Esophagus squamous epithelium (tissue), 5 donors: ENCODE measurements at regions not wholly inside any gene's neighbourhood (a gene's known extent, or its start where the extent isn't known, plus 50 kb on each side); places are given as distances from the start of the nearest gene placed in this dataset.

Source experiments
- DNase-seq: peaks from one replicate; lab custom pipeline; 2025; lab: John Stamatoyannopoulos, UW
- H3K27ac ChIP-seq, 4 donors: fragments of 200-600 bp; sonication (generic); one replicate each; pipeline ENCODE4 v1.5.1; 2016 to 2019; ENCODE audit warnings: mild to moderate bottlenecking in 1 of 4
- H3K27me3 ChIP-seq, 4 donors: fragments of 200-600 bp; sonication (generic); 1 replicate in 3 of 4; 2 replicates in 1 of 4; pipeline versions ENCODE4 v1.5.1 to v1.6.0; 2017 to 2021; ENCODE audit warnings: antibody characterized with exemption in 1 of 4
- H3K36me3 ChIP-seq, 3 donors: fragments of 200-600 bp; sonication (generic); one replicate each; pipeline ENCODE4 v1.5.1; 2016 to 2019
- H3K4me1 ChIP-seq, 3 donors: fragments of 200-600 bp; sonication (generic); one replicate each; pipeline ENCODE4 v1.5.1; 2017 to 2019
- H3K4me3 ChIP-seq, 4 donors: fragments of 200-600 bp; sonication (generic); 1 replicate in 3 of 4; 2 replicates in 1 of 4; pipeline ENCODE4 v1.5.1; 2016 to 2019; ENCODE audit warnings: mild to moderate bottlenecking in 2 of 4, moderate library complexity in 1 of 4
- H3K9me3 ChIP-seq, 3 donors: fragments of 200-600 bp; sonication (generic); one replicate each; pipeline ENCODE4 v1.5.1; 2016 to 2019
- CTCF ChIP-seq, 6 experiments: fragments of 450-650 bp in 4 of 6; fragments of 200-600 bp in 2 of 6; sonication (generic) in 2 of 6; IDR thresholded peaks; one replicate each; pipeline ENCODE4 v1.5.1; 2016 to 2019; ENCODE audit warnings: antibody characterized with exemption in 6 of 6, mild to moderate bottlenecking in 4 of 6, moderate library complexity in 4 of 6
- POLR2A ChIP-seq, 4 donors: fragments of 450-650 bp; IDR thresholded peaks; one replicate each; pipeline ENCODE4 v1.6.1; 2017; ENCODE audit warnings: antibody characterized with exemption in 4 of 4, mild to moderate bottlenecking in 4 of 4, moderate library complexity in 3 of 4
- WGBS, 2 donors: methylation state at CpG; one replicate each; pipeline ENCODE4 v1.1.5; 2018; 5-methylcytosine and 5-hydroxymethylcytosine counted together
- intact Hi-C: fragments of 100-400 bp; cut with DNase I; formaldehyde crosslinking; loops from one replicate; pipeline ENCODE4 v1.15.0; 2022
- donor health status: DM: yes; HTN: yes; CAD: no.

GRCh38 chr4:35652197-35652596, 592.1 kb downstream of the ARAP2 start:
- no peak for DNase-seq
- no peaks in the 10 kb centered on the region for H3K4me1 ChIP-seq
- WGBS, 2 donors: 49 to 53% methylated on average over 4 of the region's 4 CpGs
- no peak overlapping the region for H3K27ac ChIP-seq
- no peak for TF ChIP-seq CTCF (IDR thresholded peaks at IDR 0.05)
- no peak for TF ChIP-seq POLR2A (IDR thresholded peaks at IDR 0.05)
- intact Hi-C loops: no loop called here
- H3K36me3 ChIP-seq: no peaks in the 10 kb centered on the region
- H3K27me3 ChIP-seq: no peaks in the 10 kb centered on the region
- no peaks in the 10 kb centered on the region for H3K9me3 ChIP-seq
- no peak overlapping the region for H3K4me3 ChIP-seq

GRCh38 chr4:35653451-35653850, 590.9 kb downstream of the ARAP2 start:
- H3K9me3 ChIP-seq: no peaks in the 10 kb centered on the region
- H3K27me3 ChIP-seq: no peaks in the 10 kb centered on the region
- no peaks in the 10 kb centered on the region for H3K36me3 ChIP-seq
- intact Hi-C loops: no loop called here
- H3K27ac ChIP-seq: no peak overlapping the region
- no peak for DNase-seq
- H3K4me3 ChIP-seq: no peak overlapping the region
- H3K4me1 ChIP-seq: no peaks in the 10 kb centered on the region
- no peak for TF ChIP-seq POLR2A (IDR thresholded peaks at IDR 0.05)
- no peak for TF ChIP-seq CTCF (IDR thresholded peaks at IDR 0.05)

DNA sequence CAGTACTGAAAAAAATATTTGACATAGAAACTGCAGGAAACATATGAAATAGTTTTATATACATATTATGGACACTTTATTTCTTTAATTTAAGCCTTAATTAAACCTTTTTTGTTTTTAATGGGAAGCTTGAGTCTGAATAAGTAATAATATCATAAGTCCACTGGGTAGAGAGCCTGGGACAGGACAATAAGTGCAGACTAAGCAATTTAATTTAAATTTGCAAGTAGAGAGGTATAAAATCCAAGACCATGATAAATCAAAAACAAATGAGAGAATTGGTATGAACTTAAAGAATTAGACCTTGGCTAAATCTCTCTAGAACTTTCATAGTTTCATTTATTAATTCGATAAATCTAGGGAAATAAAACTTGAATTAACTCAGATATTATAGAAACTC, 571.2 kb downstream of the ARAP2 start:
- no peak for DNase-seq
- no peak for TF ChIP-seq POLR2A (IDR thresholded peaks at IDR 0.05)
- no peak for TF ChIP-seq CTCF (IDR thresholded peaks at IDR 0.05)
- no peak overlapping the region for H3K27ac ChIP-seq
- H3K4me3 ChIP-seq: no peak overlapping the region
- no peaks in the 10 kb centered on the region for H3K4me1 ChIP-seq
- WGBS, 2 donors: 52 to 67% methylated on average over 1 of the region's 1 CpG
- H3K36me3 ChIP-seq: no peaks in the 10 kb centered on the region
- intact Hi-C loops: no loop called here
- no peaks in the 10 kb centered on the region for H3K9me3 ChIP-seq
- no peaks in the 10 kb centered on the region for H3K27me3 ChIP-seq

GRCh38 chr4:35684755-35685154, 559.6 kb downstream of the ARAP2 start:
- WGBS, 2 donors: 68 to 88% methylated on average over 1 of the region's 1 CpG
- Histone ChIP-seq H3K27me3 (no peaks in the 10 kb centered on the region), H3K9me3 (peaks cover 0 to 12% (median 0%) of the 10 kb centered on the region in 3 donors), H3K4me3 (no peak overlapping the region), H3K36me3 (no peaks in the 10 kb centered on the region), H3K27ac (no peak overlapping the region), H3K4me1 (no peaks in the 10 kb centered on the region)
- DNase-seq: no peak
- intact Hi-C loops: no loop called here
- no peak for TF ChIP-seq POLR2A (IDR thresholded peaks at IDR 0.05)
- no peak for TF ChIP-seq CTCF (IDR thresholded peaks at IDR 0.05)

GRCh38 chr4:35689870-35690269, 554.4 kb downstream of the ARAP2 start:
- 40 to 47% methylated on average over 1 of the region's 1 CpG for WGBS, 2 donors
- no peak overlapping the region for H3K4me3 ChIP-seq
- no peaks in the 10 kb centered on the region for H3K9me3 ChIP-seq
- TF ChIP-seq CTCF (IDR thresholded peaks at IDR 0.05) (no peak), POLR2A (IDR thresholded peaks at IDR 0.05) (no peak)
- no peak overlapping the region for H3K27ac ChIP-seq
- no peaks in the 10 kb centered on the region for H3K27me3 ChIP-seq
- DNase-seq: no peak
- H3K4me1 ChIP-seq: no peaks in the 10 kb centered on the region
- H3K36me3 ChIP-seq: no peaks in the 10 kb centered on the region
- intact Hi-C loops: no loop called here
